SKM-1 treated with dmso at 0.1 percent for 144 hours (cell line): ENCODE measurements at regions not wholly inside any gene's neighbourhood (a gene's known extent, or its start where the extent isn't known, plus 50 kb on each side); places are given as distances from the start of the nearest gene placed in this dataset.
A peak's percentile ranks its signal among the peaks of the same experiment; 100 is the strongest.

Experiments
- DNase-seq: peaks from one replicate; lab custom pipeline; 2025; ENCODE audit not compliant: unreplicated experiment; lab: John Stamatoyannopoulos, UW

- DNase-seq = no peak
Measured at GRCh38 chr15:23514484-23514883, 51.0 kb upstream of the MKRN3 start.

- DNase-seq = no peak
Measured at GRCh38 chr15:23506762-23507161, 58.7 kb upstream of the MKRN3 start.

DNA sequence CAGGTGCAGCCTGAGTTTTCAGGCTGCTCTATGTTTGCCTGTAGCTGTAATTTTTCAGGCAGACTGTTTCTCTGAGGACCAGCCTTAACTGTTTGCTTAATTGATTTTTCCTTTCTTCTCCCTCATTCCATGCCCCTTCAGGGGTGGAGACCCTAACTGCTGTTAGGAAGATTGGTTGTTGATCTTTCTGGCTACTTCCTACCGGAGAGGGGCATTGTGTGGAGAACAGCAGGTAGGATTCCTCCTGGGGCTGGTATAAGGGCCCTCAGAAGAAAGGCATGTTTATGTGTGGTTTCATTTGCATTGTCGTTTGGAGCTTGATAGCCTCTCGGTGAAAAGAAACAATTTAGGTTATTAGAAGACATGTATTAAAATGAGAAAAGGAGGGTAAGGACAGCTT lies 56.9 kb upstream of the GOLGA6L2 start:
- no peak for DNase-seq

- DNase-seq = no peak
Measured at GRCh38 chr15:23503576-23503975, 56.5 kb upstream of the GOLGA6L2 start.

DNA sequence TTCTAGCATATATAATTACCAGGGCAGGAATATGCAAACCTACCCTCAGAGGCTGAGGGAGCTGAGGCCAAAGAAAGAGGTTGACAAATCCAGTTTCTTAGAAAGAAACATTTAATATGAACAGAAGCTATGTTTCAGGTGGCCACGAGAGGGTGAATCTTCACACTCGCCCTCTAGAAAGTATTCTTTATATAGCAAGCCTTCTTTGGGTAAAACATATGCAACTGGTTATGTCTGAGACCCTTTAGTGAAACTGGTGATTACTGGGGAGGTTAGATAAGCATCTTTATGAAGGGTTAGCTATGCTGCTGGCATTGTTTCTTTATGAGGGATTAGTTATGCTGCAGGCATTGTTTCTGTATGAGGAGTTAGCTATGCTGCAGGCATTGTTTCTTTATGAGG lies 50.7 kb upstream of the GOLGA6L2 start:
- DNase-seq = peak; percentile 4
